GM12891 (cell line): ENCODE measurements at regions not wholly inside any gene's neighbourhood (a gene's known extent, or its start where the extent isn't known, plus 50 kb on each side); places are given as distances from the start of the nearest gene placed in this dataset.

Experiments
- DNase-seq: peaks from one replicate; pipeline ENCODE4 v3.0.0; 2011; ENCODE audit warnings: low spot score; ENCODE audit not compliant: insufficient read length
- FAIRE-seq: peaks from 2 replicates; lab custom pipeline; 2011; peaks lifted over from hg19 to GRCh38; lab: Jason Lieb, UNC
- PAX5 ChIP-seq: IDR thresholded peaks from 2 replicates; pipeline ENCODE4 v1.6.1; 2011; ENCODE audit warnings: low read length, moderate library complexity, mild to moderate bottlenecking; ENCODE audit not compliant: insufficient read depth, severe bottlenecking
- POLR2A ChIP-seq: IDR thresholded peaks from 2 replicates; pipeline ENCODE4 v1.6.1; 2011; ENCODE audit warnings: low read depth, low read length, control low read depth
- POLR2AphosphoS5 ChIP-seq: IDR thresholded peaks from 2 replicates; pipeline ENCODE4 v1.6.1; 2011; ENCODE audit warnings: low read depth, low read length, control low read depth
- POU2F2 ChIP-seq: IDR thresholded peaks from 2 replicates; pipeline ENCODE4 v1.6.1; 2011; ENCODE audit warnings: low read depth, mild to moderate bottlenecking, control low read depth, low read length, moderate library complexity
- SPI1 ChIP-seq: IDR thresholded peaks from 2 replicates; pipeline ENCODE4 v1.6.1; 2011; ENCODE audit warnings: low read depth, low read length, control low read depth
- TAF1 ChIP-seq: IDR thresholded peaks from 2 replicates; pipeline ENCODE4 v1.6.1; 2011; ENCODE audit warnings: low read depth, low read length, control low read depth

- no peak for TF ChIP-seq POLR2A
- TF ChIP-seq POLR2AphosphoS5 = no peak
- no peak for TF ChIP-seq PAX5
- TF ChIP-seq SPI1 = no peak
- no peak for TF ChIP-seq TAF1
- TF ChIP-seq POU2F2 = no peak
- no peak for FAIRE-seq
Observed at GRCh38 chr4:10944321-10944720, 259.8 kb upstream of the CLNK start.

DNA sequence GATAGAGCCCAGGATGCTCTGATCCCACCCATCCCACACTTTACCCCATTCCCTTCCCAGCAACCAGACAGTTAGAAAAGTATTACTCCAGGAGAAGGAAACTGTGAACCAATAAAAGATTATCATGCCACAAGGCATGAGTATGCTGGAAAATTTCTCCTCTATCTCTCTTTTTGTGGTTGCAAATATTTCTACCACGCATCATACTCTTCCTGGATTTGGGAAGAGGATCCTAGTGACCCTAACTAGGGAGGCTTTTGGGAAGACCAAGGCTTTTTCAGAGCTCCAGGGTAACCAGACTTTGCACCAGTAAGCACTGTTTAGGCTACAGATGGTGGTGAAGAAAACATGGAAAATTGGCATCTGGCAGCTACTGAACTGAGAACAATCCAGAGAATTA lies 257.6 kb upstream of the CLNK start:
- no peak for FAIRE-seq
- no peak for TF ChIP-seq POU2F2

More at GRCh38 chr4:10944321-10944720, 259.8 kb upstream of the CLNK start:
- no peak for DNase-seq

GRCh38 chr4:10929818-10930217 lies 245.2 kb upstream of the CLNK start:
- DNase-seq (no peak), FAIRE-seq (no peak)
- TF ChIP-seq POU2F2 = no peak
- peak; percentile 26; the same call in 1 of the 2 replicates for TF ChIP-seq SPI1

More for the DNA sequence above, 257.6 kb upstream of the CLNK start:
- DNase-seq = no peak

- DNase-seq = no peak
- FAIRE-seq = no peak
- TF ChIP-seq POU2F2 (no peak), POLR2A (no peak), TAF1 (no peak), POLR2AphosphoS5 (no peak), PAX5 (no peak), SPI1 (no peak)
Observed at GRCh38 chr4:10925996-10926395, 241.4 kb upstream of the CLNK start.

GRCh38 chr4:10924274-10924673 lies 239.7 kb upstream of the CLNK start:
- FAIRE-seq (no peak), DNase-seq (no peak)
- TF ChIP-seq POLR2A (no peak), SPI1 (no peak), TAF1 (no peak), POLR2AphosphoS5 (no peak)

- TF ChIP-seq SPI1 = no peak
- no peak for TF ChIP-seq POU2F2
- no peak for TF ChIP-seq POLR2A
- no peak for TF ChIP-seq POLR2AphosphoS5
- no peak for TF ChIP-seq PAX5
- no peak for TF ChIP-seq TAF1
Observed at GRCh38 chr4:10917566-10917965, 233.0 kb upstream of the CLNK start.

DNA sequence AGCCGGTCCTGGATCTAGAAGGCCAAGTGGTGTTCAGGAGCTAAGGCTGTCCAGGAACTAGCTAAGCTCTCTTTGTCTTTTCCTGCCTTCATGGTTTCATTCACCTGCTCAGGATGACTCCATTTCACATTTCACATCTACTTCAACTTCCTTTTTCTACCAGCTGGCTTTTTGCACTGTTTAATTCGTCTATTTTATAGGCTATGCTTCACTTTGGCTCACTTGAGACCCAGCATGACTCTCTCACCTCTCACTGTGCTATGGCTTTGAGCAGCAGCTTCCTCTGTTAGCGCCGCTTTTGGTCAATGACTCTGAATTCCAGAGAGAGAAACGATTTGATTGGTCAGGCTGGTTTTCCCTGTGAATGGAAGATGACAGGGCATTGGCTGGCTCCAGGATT lies 213.5 kb upstream of the CLNK start:
- TF ChIP-seq POLR2A (no peak), POLR2AphosphoS5 (no peak), TAF1 (no peak), POU2F2 (no peak), SPI1 (no peak), PAX5 (no peak)
- peak; percentile 41 for FAIRE-seq
- DNase-seq = no peak

More at GRCh38 chr4:10917566-10917965, 233.0 kb upstream of the CLNK start:
- FAIRE-seq = no peak
- DNase-seq = no peak

DNA sequence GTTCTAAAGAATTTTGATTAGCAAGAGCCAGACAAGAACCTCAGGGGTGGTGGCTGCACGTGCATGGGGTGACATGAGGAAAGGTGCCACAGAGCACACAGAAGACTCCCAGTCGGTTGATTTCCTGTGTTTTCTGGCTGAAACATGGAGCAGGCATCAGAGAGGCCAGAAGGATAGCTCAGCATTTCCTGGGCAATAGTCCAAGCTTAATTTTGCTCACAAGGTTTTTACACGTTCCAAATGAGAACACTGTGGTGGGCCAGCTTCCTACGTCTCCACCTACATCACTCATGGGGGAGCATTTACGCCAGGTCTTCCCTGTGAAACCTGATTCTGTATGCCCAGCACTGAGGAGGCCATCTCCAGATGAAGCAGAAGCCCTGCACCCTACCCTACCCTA lies 212.5 kb upstream of the CLNK start:
- no peak for FAIRE-seq
- no peak for DNase-seq
- TF ChIP-seq POLR2A (no peak), SPI1 (no peak), POU2F2 (no peak)

GRCh38 chr4:10893395-10893794 lies 208.8 kb upstream of the CLNK start:
- TF ChIP-seq SPI1 (no peak), POLR2A (no peak), POLR2AphosphoS5 (no peak), PAX5 (no peak), TAF1 (no peak), POU2F2 (no peak)
- FAIRE-seq = peak; percentile 55
- peak; percentile 5 for DNase-seq

GRCh38 chr4:10891866-10892265 lies 207.3 kb upstream of the CLNK start:
- no peak for DNase-seq
- TF ChIP-seq POLR2AphosphoS5 = no peak
- no peak for TF ChIP-seq POU2F2
- TF ChIP-seq PAX5 = no peak
- no peak for TF ChIP-seq TAF1
- no peak for TF ChIP-seq SPI1
- no peak for TF ChIP-seq POLR2A
- FAIRE-seq = no peak

GRCh38 chr4:10889819-10890218 lies 205.3 kb upstream of the CLNK start:
- DNase-seq (no peak), FAIRE-seq (no peak)
- TF ChIP-seq POU2F2 (no peak), POLR2AphosphoS5 (no peak), POLR2A (no peak), PAX5 (no peak), TAF1 (no peak), SPI1 (no peak)
